Neural cell (in vitro differentiated cells): ENCODE measurements at regions not wholly inside any gene's neighbourhood (a gene's known extent, or its start where the extent isn't known, plus 50 kb on each side); places are given as distances from the start of the nearest gene placed in this dataset.

Source experiments
- H2AFZ ChIP-seq: fragments of 200-600, 300-800 bp; sonication (generic), shearing (Covaris generic); 2 replicates; pipeline ENCODE4 v1.6.0; 2014; ENCODE audit warnings: low read depth, mild to moderate bottlenecking, antibody characterized with exemption, low read length, moderate library complexity
- H3F3A ChIP-seq: fragments of 200-600 bp; shearing (Covaris generic); 2 replicates; pipeline ENCODE4 v1.6.1; 2016; ENCODE audit warnings: mild to moderate bottlenecking, moderate library complexity, mixed read lengths, antibody characterized with exemption, low read length; ENCODE audit not compliant: insufficient read depth, poor library complexity, severe bottlenecking
- H3K27ac ChIP-seq: fragments of 200-600, 300-800 bp; sonication (generic), shearing (Covaris generic); 2 replicates; pipeline ENCODE4 v1.5.1; 2014; ENCODE audit warnings: mild to moderate bottlenecking, low read length, moderate library complexity
- H3K27me3 ChIP-seq: fragments of 300-800, 200-600 bp; sonication (generic), shearing (Covaris generic); 2 replicates; pipeline ENCODE4 v1.6.0; 2014; ENCODE audit warnings: mild to moderate bottlenecking, low read depth, low read length, moderate library complexity; ENCODE audit not compliant: insufficient read depth
- H3K36me3 ChIP-seq: fragments of 300-800, 200-600 bp; sonication (generic), shearing (Covaris generic); 2 replicates; pipeline ENCODE4 v1.5.1; 2014; ENCODE audit warnings: mild to moderate bottlenecking, antibody characterized with exemption, low read length, moderate library complexity; ENCODE audit not compliant: insufficient read depth
- H3K4me2 ChIP-seq: fragments of 300-800, 200-600 bp; sonication (generic), shearing (Covaris generic); 2 replicates; pipeline ENCODE4 v1.6.0; 2014; ENCODE audit warnings: mild to moderate bottlenecking, low read length
- H3K4me3 ChIP-seq: fragments of 300-800, 200-600 bp; sonication (generic), shearing (Covaris generic); 2 replicates; pipeline ENCODE4 v1.5.1; 2014; ENCODE audit warnings: mild to moderate bottlenecking, low read length, moderate library complexity
- H3K79me2 ChIP-seq: fragments of 200-600 bp; shearing (Covaris generic); replicated peaks from 2 replicates; pipeline ENCODE4 v1.6.0; 2014; ENCODE audit warnings: mild to moderate bottlenecking, low read length, moderate library complexity; ENCODE audit not compliant: insufficient read depth
- H3K9ac ChIP-seq: fragments of 300-800, 200-600 bp; sonication (generic), shearing (Covaris generic); 2 replicates; pipeline ENCODE4 v1.6.1; 2016; ENCODE audit warnings: mild to moderate bottlenecking, low read length, mixed read lengths
- H3K9me2 ChIP-seq: fragments of 200-600 bp; shearing (Covaris generic); 2 replicates; pipeline ENCODE4 v1.6.1; 2016; ENCODE audit warnings: mild to moderate bottlenecking, low read length, mixed read lengths; ENCODE audit not compliant: insufficient read depth
- H3K9me3 ChIP-seq: fragments of 200-600, 300-800 bp; sonication (generic), shearing (Covaris generic); 2 replicates; pipeline ENCODE4 v1.6.1; 2016; ENCODE audit warnings: mild to moderate bottlenecking, mixed run types, low read length, moderate library complexity, mixed read lengths
- H4K20me1 ChIP-seq: fragments of 200-600 bp; shearing (Covaris generic); 2 replicates; pipeline ENCODE4 v1.6.1; 2016; ENCODE audit warnings: mild to moderate bottlenecking, mixed run types; ENCODE audit not compliant: insufficient read depth
- CTCF ChIP-seq: fragments of 450-650 bp; IDR thresholded peaks from 2 replicates; pipeline ENCODE4 v1.5.1; 2014; ENCODE audit warnings: antibody characterized with exemption, mild to moderate bottlenecking, moderate library complexity; ENCODE audit not compliant: poor library complexity, severe bottlenecking
- EP300 ChIP-seq: fragments of 450-650 bp; conservative IDR thresholded peaks from 2 replicates; pipeline ENCODE4 v1.6.1; 2014; ENCODE audit warnings: antibody characterized with exemption, mild to moderate bottlenecking, moderate library complexity; ENCODE audit not compliant: poor library complexity, severe bottlenecking
- EZH2 ChIP-seq: fragments of 200-600, 300-800 bp; shearing (Covaris generic), sonication (generic); IDR thresholded peaks from 2 replicates; pipeline ENCODE4 v1.6.1; 2014; ENCODE audit warnings: antibody characterized with exemption, low read length, borderline replicate concordance, mild to moderate bottlenecking; ENCODE audit not compliant: insufficient read depth, poor library complexity, severe bottlenecking
- MXI1 ChIP-seq: fragments of 450-650 bp; conservative IDR thresholded peaks from 2 replicates; pipeline ENCODE4 v1.6.1; 2014; ENCODE audit warnings: antibody characterized with exemption, mild to moderate bottlenecking; ENCODE audit not compliant: poor library complexity, severe bottlenecking
- POLR2AphosphoS5 ChIP-seq: IDR thresholded peaks from 2 replicates; pipeline ENCODE4 v1.6.1; 2012
- RAD21 ChIP-seq: fragments of 450-650 bp; conservative IDR thresholded peaks from 2 replicates; pipeline ENCODE4 v1.6.1; 2014; ENCODE audit warnings: antibody characterized with exemption, mild to moderate bottlenecking, moderate library complexity
- SMC3 ChIP-seq: fragments of 450-650 bp; conservative IDR thresholded peaks from 2 replicates; pipeline ENCODE4 v1.6.1; 2014; ENCODE audit warnings: antibody characterized with exemption, mild to moderate bottlenecking, moderate library complexity; ENCODE audit not compliant: poor library complexity
- TAF1 ChIP-seq: IDR thresholded peaks from 2 replicates; pipeline ENCODE4 v1.6.1; 2012; ENCODE audit warnings: low read depth
- TF ChIP-seq, protein P1 (sequence below): IDR thresholded peaks from 2 replicates; pipeline ENCODE4 v1.6.1; 2012; ENCODE audit warnings: borderline replicate concordance

DNA sequence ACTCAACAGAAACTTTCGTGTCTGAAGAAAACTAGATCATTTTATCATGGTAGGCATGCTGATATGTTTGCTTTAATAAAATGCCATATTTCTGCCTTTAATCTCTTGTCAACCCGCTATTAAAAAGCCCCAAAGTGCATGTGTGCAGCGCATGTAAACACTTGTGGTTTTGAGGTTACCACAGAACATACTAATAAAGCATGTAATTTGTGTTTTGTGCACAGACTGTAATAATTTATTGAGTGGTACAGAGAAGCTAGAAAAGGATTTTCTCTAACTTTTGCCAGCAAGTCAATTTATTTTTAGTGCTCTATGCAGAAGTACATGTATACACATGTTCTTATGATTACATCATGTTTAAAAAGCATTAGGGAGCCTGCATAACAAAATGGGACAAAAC is 349.9 kb upstream of the SLC35B3 start:
- no peaks in the 10 kb centered on the region for H3F3A ChIP-seq
- no peak overlapping the region for H3K27ac ChIP-seq
- no peaks in the 10 kb centered on the region for H4K20me1 ChIP-seq
- no peaks in the 10 kb centered on the region for H3K79me2 ChIP-seq
- no peak overlapping the region for H3K4me3 ChIP-seq
- no peaks in the 10 kb centered on the region for H3K36me3 ChIP-seq
- H3K9me2 ChIP-seq = no peaks in the 10 kb centered on the region
- no peaks in the 10 kb centered on the region for H3K9me3 ChIP-seq
- no peak overlapping the region for H2AFZ ChIP-seq
- no peak overlapping the region for H3K9ac ChIP-seq
- no peaks in the 10 kb centered on the region for H3K27me3 ChIP-seq
- TF ChIP-seq POLR2AphosphoS5 (no peak), MXI1 (no peak), RAD21 (no peak), SMC3 (no peak), CTCF (no peak), EP300 (no peak), TAF1 (no peak), EZH2 (no peak)
- TF ChIP-seq, protein P1, sequence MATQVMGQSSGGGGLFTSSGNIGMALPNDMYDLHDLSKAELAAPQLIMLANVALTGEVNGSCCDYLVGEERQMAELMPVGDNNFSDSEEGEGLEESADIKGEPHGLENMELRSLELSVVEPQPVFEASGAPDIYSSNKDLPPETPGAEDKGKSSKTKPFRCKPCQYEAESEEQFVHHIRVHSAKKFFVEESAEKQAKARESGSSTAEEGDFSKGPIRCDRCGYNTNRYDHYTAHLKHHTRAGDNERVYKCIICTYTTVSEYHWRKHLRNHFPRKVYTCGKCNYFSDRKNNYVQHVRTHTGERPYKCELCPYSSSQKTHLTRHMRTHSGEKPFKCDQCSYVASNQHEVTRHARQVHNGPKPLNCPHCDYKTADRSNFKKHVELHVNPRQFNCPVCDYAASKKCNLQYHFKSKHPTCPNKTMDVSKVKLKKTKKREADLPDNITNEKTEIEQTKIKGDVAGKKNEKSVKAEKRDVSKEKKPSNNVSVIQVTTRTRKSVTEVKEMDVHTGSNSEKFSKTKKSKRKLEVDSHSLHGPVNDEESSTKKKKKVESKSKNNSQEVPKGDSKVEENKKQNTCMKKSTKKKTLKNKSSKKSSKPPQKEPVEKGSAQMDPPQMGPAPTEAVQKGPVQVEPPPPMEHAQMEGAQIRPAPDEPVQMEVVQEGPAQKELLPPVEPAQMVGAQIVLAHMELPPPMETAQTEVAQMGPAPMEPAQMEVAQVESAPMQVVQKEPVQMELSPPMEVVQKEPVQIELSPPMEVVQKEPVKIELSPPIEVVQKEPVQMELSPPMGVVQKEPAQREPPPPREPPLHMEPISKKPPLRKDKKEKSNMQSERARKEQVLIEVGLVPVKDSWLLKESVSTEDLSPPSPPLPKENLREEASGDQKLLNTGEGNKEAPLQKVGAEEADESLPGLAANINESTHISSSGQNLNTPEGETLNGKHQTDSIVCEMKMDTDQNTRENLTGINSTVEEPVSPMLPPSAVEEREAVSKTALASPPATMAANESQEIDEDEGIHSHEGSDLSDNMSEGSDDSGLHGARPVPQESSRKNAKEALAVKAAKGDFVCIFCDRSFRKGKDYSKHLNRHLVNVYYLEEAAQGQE = no peak
- no peak overlapping the region for H3K4me2 ChIP-seq

GRCh38 chr6:8783191-8783590 is 347.8 kb upstream of the SLC35B3 start:
- TF ChIP-seq CTCF (no peak), EZH2 (no peak), RAD21 (no peak), SMC3 (no peak), POLR2AphosphoS5 (no peak), MXI1 (no peak), EP300 (no peak), TAF1 (no peak)
- TF ChIP-seq, protein P1 = no peak
- H3F3A ChIP-seq = no peaks in the 10 kb centered on the region

More at GRCh38 chr6:8783191-8783590, 347.8 kb upstream of the SLC35B3 start:
- H3K9me2 ChIP-seq = no peaks in the 10 kb centered on the region
- H3K79me2 ChIP-seq = no peaks in the 10 kb centered on the region
- H3K9me3 ChIP-seq = no peaks in the 10 kb centered on the region
- H3K4me3 ChIP-seq = no peak overlapping the region
- no peaks in the 10 kb centered on the region for H3K36me3 ChIP-seq
- H3K9ac ChIP-seq = no peak overlapping the region
- no peak overlapping the region for H2AFZ ChIP-seq
- H3K4me2 ChIP-seq = no peak overlapping the region
- no peak overlapping the region for H3K27ac ChIP-seq
- H3K27me3 ChIP-seq = no peaks in the 10 kb centered on the region
- H4K20me1 ChIP-seq = no peaks in the 10 kb centered on the region
